Common myeloid progenitor, CD34-positive (primary cell): ENCODE measurements at regions not wholly inside any gene's neighbourhood (a gene's known extent, or its start where the extent isn't known, plus 50 kb on each side); places are given as distances from the start of the nearest gene placed in this dataset.

ENCODE experiments used
- CTCF ChIA-PET: fragments of 350-600 bp; sonication (Branson Sonifier 250); formaldehyde crosslinking; loops from one replicate; lab custom pipeline; 2021; ENCODE audit warnings: antibody characterized with exemption; lab: Charles Lee
- POLR2A ChIA-PET: fragments of 350-600 bp; sonication (Branson Sonifier 250); formaldehyde crosslinking; loops from one replicate; lab custom pipeline; 2021; ENCODE audit warnings: antibody characterized with exemption; lab: Charles Lee
- DNase-seq, 3 donors: peaks; one replicate each; pipeline versions ENCODE4 v3.0.0 to v3.0.0-alpha.2; 2013
- H3K27ac ChIP-seq, 2 experiments: 1 replicate in 1 of 2; 2 replicates in 1 of 2; pipeline ENCODE4 v1.7.0; 2013; ENCODE audit warnings: inconsistent platforms in 2 of 2, low read length in 2 of 2, mild to moderate bottlenecking in 2 of 2, low read depth in 1 of 2, moderate library complexity in 1 of 2; ENCODE audit not compliant: severe bottlenecking in 2 of 2, insufficient read depth in 1 of 2, poor library complexity in 1 of 2
- H3K27me3 ChIP-seq, 5 experiments: replicated peaks in 2 of 5; 1 replicate in 3 of 5; 2 replicates in 2 of 5; pipeline versions ENCODE4 v1.6.1 to v1.7.0; 2013; ENCODE audit warnings: low read length in 4 of 5, mild to moderate bottlenecking in 2 of 5, moderate library complexity in 2 of 5, inconsistent platforms in 1 of 5; ENCODE audit not compliant: insufficient read depth in 5 of 5, control insufficient read depth in 4 of 5
- H3K36me3 ChIP-seq, 4 experiments: 1 replicate in 2 of 4; 2 replicates in 2 of 4; pipeline versions ENCODE4 v1.6.1 to v1.7.0; 2013; ENCODE audit warnings: low read length in 3 of 4, control low read depth in 1 of 4, mild to moderate bottlenecking in 1 of 4; ENCODE audit not compliant: control insufficient read depth in 4 of 4, insufficient read depth in 4 of 4
- H3K4me1 ChIP-seq, 4 experiments: 1 replicate in 3 of 4; 2 replicates in 1 of 4; pipeline versions ENCODE4 v1.6.1 to v1.7.1; 2013; ENCODE audit warnings: low read length in 3 of 4, mild to moderate bottlenecking in 3 of 4, control low read depth in 1 of 4, inconsistent platforms in 1 of 4, moderate library complexity in 1 of 4; ENCODE audit not compliant: control insufficient read depth in 4 of 4, insufficient read depth in 4 of 4; ENCODE audit errors: control extremely low read depth in 1 of 4
- H3K4me3 ChIP-seq, 7 experiments: 1 replicate in 4 of 7; 2 replicates in 3 of 7; pipeline versions ENCODE4 v1.5.1 to v1.7.0; 2013; ENCODE audit warnings: mild to moderate bottlenecking in 7 of 7, low read length in 6 of 7, moderate library complexity in 6 of 7, inconsistent platforms in 2 of 7, low read depth in 2 of 7, control low read depth in 1 of 7; ENCODE audit not compliant: insufficient read depth in 4 of 7, control insufficient read depth in 1 of 7; ENCODE audit errors: extremely low read depth in 1 of 7
- H3K9me3 ChIP-seq, 5 experiments: 1 replicate in 4 of 5; 2 replicates in 1 of 5; pipeline versions ENCODE4 v1.6.1 to v1.7.1; 2013; ENCODE audit warnings: low read length in 4 of 5, mild to moderate bottlenecking in 2 of 5, inconsistent platforms in 1 of 5, low read depth in 1 of 5, moderate library complexity in 1 of 5; ENCODE audit not compliant: control insufficient read depth in 4 of 5, insufficient read depth in 2 of 5; ENCODE audit errors: control extremely low read depth in 1 of 5
- WGBS: methylation state at CpG from one replicate; pipeline ENCODE4 v1.1.5; 2013; ENCODE audit not compliant: insufficient coverage; 5-methylcytosine and 5-hydroxymethylcytosine counted together

DNA sequence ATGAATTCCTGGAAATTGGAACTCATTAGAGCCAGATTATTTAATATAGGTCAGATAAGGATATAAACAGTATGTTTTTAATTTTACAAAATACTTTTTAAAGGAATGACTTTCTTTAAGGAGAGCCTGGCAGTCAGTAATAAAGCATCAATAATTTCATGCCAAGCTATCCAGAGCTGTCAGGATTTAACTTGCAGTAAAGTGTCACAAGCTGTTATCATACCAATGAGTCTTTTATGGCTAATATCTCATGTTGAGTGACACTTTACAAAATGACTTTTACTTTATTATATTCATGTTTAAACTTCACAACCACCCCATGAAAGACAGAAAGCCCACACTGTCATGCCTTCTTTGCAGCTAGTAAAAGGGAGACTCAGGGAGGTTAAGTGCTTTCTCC lies 72.9 kb upstream of the C3orf49 start:
- H3K4me1 ChIP-seq = no peaks in the 10 kb centered on the region
- ChIA-PET POLR2A (no interaction called here), CTCF (no interaction called here)
- H3K27me3 ChIP-seq = no peaks in the 10 kb centered on the region
- H3K36me3 ChIP-seq = no peaks in the 10 kb centered on the region
- H3K27ac ChIP-seq = no peak overlapping the region
- DNase-seq = no peak
- H3K9me3 ChIP-seq = no peaks in the 10 kb centered on the region
- no peak overlapping the region for H3K4me3 ChIP-seq

- CTCF ChIA-PET = no interaction called here
- DNase-seq = no peak
- no peaks in the 10 kb centered on the region for H3K4me1 ChIP-seq
- no peaks in the 10 kb centered on the region for H3K36me3 ChIP-seq
- POLR2A ChIA-PET = no interaction called here
- H3K27ac ChIP-seq = no peak overlapping the region
- no peaks in the 10 kb centered on the region for H3K9me3 ChIP-seq
- no peaks in the 10 kb centered on the region for H3K27me3 ChIP-seq
- no peak overlapping the region for H3K4me3 ChIP-seq
Observed at GRCh38 chr3:63751459-63751858, 67.6 kb upstream of the C3orf49 start.

GRCh38 chr3:63753567-63753966 lies 65.5 kb upstream of the C3orf49 start:
- Histone ChIP-seq H3K4me1 (no peaks in the 10 kb centered on the region), H3K4me3 (no peak overlapping the region), H3K36me3 (no peaks in the 10 kb centered on the region), H3K27me3 (no peaks in the 10 kb centered on the region), H3K9me3 (no peaks in the 10 kb centered on the region), H3K27ac (no peak overlapping the region)
- no CpG with 5 or more reads among the region's 4 CpGs for WGBS
- ChIA-PET POLR2A (no interaction called here), CTCF (no interaction called here)
- no peak for DNase-seq

- no peaks in the 10 kb centered on the region for H3K4me1 ChIP-seq
- H3K27ac ChIP-seq = no peak overlapping the region
- no peaks in the 10 kb centered on the region for H3K27me3 ChIP-seq
- no peak overlapping the region for H3K4me3 ChIP-seq
- H3K9me3 ChIP-seq = no peaks in the 10 kb centered on the region
- WGBS = 24% methylated on average over 4 of the region's 5 CpGs
- CTCF ChIA-PET = no interaction called here
- POLR2A ChIA-PET = no interaction called here
- no peak for DNase-seq
- no peaks in the 10 kb centered on the region for H3K36me3 ChIP-seq
Observed at GRCh38 chr3:63753995-63754394, 65.1 kb upstream of the C3orf49 start.

GRCh38 chr3:63762180-63762579 lies 56.9 kb upstream of the C3orf49 start:
- Histone ChIP-seq H3K9me3 (peaks cover 0 to 1% (median 0%) of the 10 kb centered on the region in 5 experiments), H3K4me3 (no peak overlapping the region), H3K4me1 (no peaks in the 10 kb centered on the region), H3K27ac (no peak overlapping the region), H3K27me3 (no peaks in the 10 kb centered on the region), H3K36me3 (no peaks in the 10 kb centered on the region)
- ChIA-PET POLR2A (no interaction called here), CTCF (no interaction called here)
- WGBS = 100% methylated on average over 1 of the region's 1 CpG
- DNase-seq = no peak

DNA sequence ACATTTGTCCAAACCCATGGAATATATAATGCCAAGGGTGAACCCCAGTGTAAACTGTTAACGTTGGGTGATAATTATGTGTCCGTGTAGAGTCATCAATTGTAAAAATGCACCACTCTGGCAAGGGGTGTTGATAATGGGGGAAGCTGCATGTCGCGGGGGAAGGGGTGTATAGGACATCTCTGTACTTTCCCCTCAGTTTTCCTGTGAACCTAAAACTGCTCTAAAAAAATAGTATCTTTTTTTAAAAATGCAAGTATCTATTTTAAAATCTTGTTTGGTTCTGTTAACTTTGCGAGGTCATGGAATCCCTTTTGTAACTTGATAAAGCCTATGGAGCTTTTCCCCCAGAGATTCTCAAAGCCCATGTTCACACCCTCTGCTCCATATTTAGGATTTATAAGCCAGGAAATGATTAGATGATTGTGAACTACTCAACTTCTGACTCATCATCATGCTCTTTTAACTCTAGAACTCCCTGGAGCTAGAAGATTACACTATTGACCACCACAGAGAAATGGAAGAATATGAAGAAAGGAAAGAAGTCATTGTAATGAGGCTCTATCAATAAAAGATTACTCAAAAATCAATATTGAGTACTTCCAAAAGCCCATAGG lies 56.1 kb upstream of the C3orf49 start:
- ChIA-PET CTCF (no interaction called here), POLR2A (no interaction called here)
- H3K36me3 ChIP-seq = no peaks in the 10 kb centered on the region
- no peaks in the 10 kb centered on the region for H3K27me3 ChIP-seq
- H3K4me1 ChIP-seq = no peaks in the 10 kb centered on the region
- peaks cover 0 to 1% (median 0%) of the 10 kb centered on the region in 5 experiments for H3K9me3 ChIP-seq
- H3K4me3 ChIP-seq = no peak overlapping the region
- H3K27ac ChIP-seq = no peak overlapping the region
- 43% methylated on average over 1 of the region's 5 CpGs for WGBS
- DNase-seq = no peak

- H3K9me3 ChIP-seq = peaks cover 0 to 1% (median 0%) of the 10 kb centered on the region in 5 experiments
- POLR2A ChIA-PET = no interaction called here
- H3K27ac ChIP-seq = no peak overlapping the region
- no peak overlapping the region for H3K4me3 ChIP-seq
- no peaks in the 10 kb centered on the region for H3K36me3 ChIP-seq
- CTCF ChIA-PET = no interaction called here
- DNase-seq = no peak
- H3K27me3 ChIP-seq = no peaks in the 10 kb centered on the region
- no CpG with 5 or more reads among the region's 7 CpGs for WGBS
- no peaks in the 10 kb centered on the region for H3K4me1 ChIP-seq
Observed at GRCh38 chr3:63764511-63764910, 54.6 kb upstream of the C3orf49 start.
